K562 (cell line): ENCODE measurements at regions not wholly inside any gene's neighbourhood (a gene's known extent, or its start where the extent isn't known, plus 50 kb on each side); places are given as distances from the start of the nearest gene placed in this dataset.

Experiments
- ATAC-seq: fragments of 200-7000 bp; cut with Tn5 transposase; 3 replicates; pipeline ENCODE4 v1.9.1; 2020; ENCODE audit warnings: moderate library complexity
- BruUV-seq: library from RNA; stranded (reverse); fragments of 400-500 nt; replicated peaks from 2 replicates; lab custom pipeline; 2021; lab: Mats Ljungman, UMichigan
- CTCF ChIA-PET: fragments of 300-600 bp; formaldehyde crosslinking; extraction: SDS; loops from one replicate; lab custom pipeline; 2021; ENCODE audit warnings: low intra/inter-chr PET ratio; lab: Yijun Ruan, JAX
- POLR2A ChIA-PET: fragments of 300-600, 350-650 bp; sonication (Branson Sonifier 250); formaldehyde crosslinking; extraction: SDS; loops from one replicate; lab custom pipeline; 2021; ENCODE audit warnings: antibody characterized with exemption, inconsistent platforms; lab: Yijun Ruan, JAX
- DNase-seq, 4 experiments: peaks; one replicate each; pipeline versions ENCODE4 v3.0.0 to v3.0.0-alpha.2; 2011 to 2018; ENCODE audit warnings: low spot score in 3 of 4, mixed read lengths in 3 of 4; ENCODE audit errors: extremely low read depth in 1 of 4
- FAIRE-seq: peaks from 2 replicates; lab custom pipeline; 2011; peaks lifted over from hg19 to GRCh38; lab: Jason Lieb, UNC
- H2AFZ ChIP-seq: 2 replicates; pipeline ENCODE4 v1.6.0; 2011; ENCODE audit warnings: low read depth, low read length, control low read depth, inconsistent platforms
- H3K27ac ChIP-seq: fragments of 200-600 bp; 3 replicates; pipeline ENCODE4 v1.8.0; 2011; ENCODE audit warnings: low read depth, mild to moderate bottlenecking, control low read depth, inconsistent platforms, low read length, moderate library complexity, mixed read lengths; ENCODE audit errors: extremely low read depth
- H3K27me3 ChIP-seq, 2 experiments: fragments of 300-600 bp in 1 of 2; 2 replicates in 1 of 2; 3 replicates in 1 of 2; pipeline versions ENCODE4 v1.6.0 to v1.8.0; 2011; ENCODE audit warnings: inconsistent platforms in 2 of 2, low read length in 2 of 2, mild to moderate bottlenecking in 1 of 2, mixed read lengths in 1 of 2, moderate library complexity in 1 of 2; ENCODE audit not compliant: control insufficient read depth in 2 of 2, insufficient read depth in 2 of 2
- H3K36me3 ChIP-seq: fragments of 300-600 bp; 3 replicates; pipeline ENCODE4 v1.8.0; 2011; ENCODE audit warnings: mild to moderate bottlenecking, low read length, inconsistent platforms; ENCODE audit not compliant: control insufficient read depth, insufficient read depth
- H3K4me1 ChIP-seq, 2 experiments: fragments of 200-600 bp in 1 of 2; replicated peaks in 1 of 2; 2 replicates in 1 of 2; 3 replicates in 1 of 2; pipeline versions ENCODE4 v1.5.1 to v1.8.0; 2011; ENCODE audit warnings: inconsistent platforms in 2 of 2, low read length in 2 of 2, mild to moderate bottlenecking in 1 of 2, mixed read lengths in 1 of 2, moderate library complexity in 1 of 2; ENCODE audit not compliant: control insufficient read depth in 2 of 2, insufficient read depth in 2 of 2
- H3K4me2 ChIP-seq: 2 replicates; pipeline ENCODE4 v1.6.1; 2011; ENCODE audit warnings: low read length, control low read depth, inconsistent platforms, mixed read lengths; ENCODE audit not compliant: insufficient read depth
- H3K4me3 ChIP-seq: fragments of 200-600 bp; sonication (generic), shearing (Covaris generic); 2 replicates; pipeline ENCODE4 v1.5.1; 2016; ENCODE audit warnings: control low read depth, inconsistent platforms
- H3K79me2 ChIP-seq: fragments of 200-600 bp; 3 replicates; pipeline ENCODE4 v1.8.0; 2011; ENCODE audit warnings: low read length, inconsistent platforms; ENCODE audit not compliant: control insufficient read depth, insufficient read depth
- H3K9ac ChIP-seq, 2 experiments: 2 replicates each; pipeline versions ENCODE4 v1.6.0 to v1.6.1; 2011; ENCODE audit warnings: low read depth in 2 of 2, low read length in 2 of 2, control low read depth in 1 of 2, inconsistent platforms in 1 of 2, mild to moderate bottlenecking in 1 of 2, mixed read lengths in 1 of 2; ENCODE audit not compliant: insufficient read depth in 1 of 2
- H3K9me1 ChIP-seq: one replicate; pipeline ENCODE4 v1.6.0; 2011; ENCODE audit warnings: inconsistent platforms, mild to moderate bottlenecking, low read length, moderate library complexity; ENCODE audit not compliant: control insufficient read depth, insufficient read depth
- H3K9me3 ChIP-seq: replicated peaks from 2 replicates; pipeline ENCODE4 v1.5.1; 2011; ENCODE audit warnings: low read depth, low read length, inconsistent platforms; ENCODE audit not compliant: control insufficient read depth, insufficient read depth
- H4K20me1 ChIP-seq: replicated peaks from 2 replicates; pipeline ENCODE4 v1.6.1; 2011; ENCODE audit warnings: low read length, inconsistent platforms, mixed read lengths; ENCODE audit not compliant: control insufficient read depth, insufficient read depth
- BDP1 ChIP-seq: IDR thresholded peaks from 3 replicates; pipeline ENCODE4 v1.6.1; 2011; ENCODE audit not compliant: insufficient read length, insufficient read depth
- CEBPB ChIP-seq: fragments of 450-650 bp; IDR thresholded peaks from 2 replicates; pipeline ENCODE4 v1.6.1; 2016; ENCODE audit warnings: missing genetic modification characterization, missing compliant biosample characterization
- CEBPG ChIP-seq, 3 experiments: fragments of 200-800 bp in 1 of 3; sonication (Bioruptor generic) in 1 of 3; sonication (generic) in 1 of 3; formaldehyde crosslinking in 1 of 3; IDR thresholded peaks in 2 of 3; conservative IDR thresholded peaks in 1 of 3; 2 replicates each; pipeline versions ENCODE4 v1.6.1 to v1.8.0; 2016 to 2022; ENCODE audit warnings: missing compliant biosample characterization in 2 of 3, missing genetic modification characterization in 2 of 3, mild to moderate bottlenecking in 1 of 3, missing genetic modification reagents in 1 of 3
- MECOM ChIP-seq: fragments of 250-450 bp; sonication (Bioruptor Pico); IDR thresholded peaks from 2 replicates; pipeline ENCODE4 v1.8.0; 2022; ENCODE audit warnings: inconsistent platforms
- PHF21A ChIP-seq: fragments of 450-650 bp; IDR thresholded peaks from 2 replicates; pipeline ENCODE4 v1.6.1; 2017; ENCODE audit warnings: low read depth, borderline replicate concordance
- SAP30 ChIP-seq: fragments of 200-600 bp; sonication (generic); IDR thresholded peaks from 2 replicates; pipeline ENCODE4 v1.6.1; 2012; ENCODE audit warnings: borderline replicate concordance, low read depth, mild to moderate bottlenecking, moderate library complexity, low read length, control low read depth, inconsistent platforms; ENCODE audit not compliant: insufficient read depth, poor library complexity, severe bottlenecking
- SRSF1 ChIP-seq: fragments of 200-400 bp; formaldehyde crosslinking; IDR thresholded peaks from 2 replicates; pipeline ENCODE4 v1.6.1; 2017; ENCODE audit warnings: mild to moderate bottlenecking, low read depth, low read length, moderate library complexity
- ZNF146 ChIP-seq: IDR thresholded peaks from one replicate; pipeline ENCODE4 v1.6.1; 2018; ENCODE audit warnings: missing compliant biosample characterization; ENCODE audit not compliant: unreplicated experiment
- ZNF316 ChIP-seq: fragments of 450-650 bp; IDR thresholded peaks from 2 replicates; pipeline ENCODE4 v1.6.1; 2016
- ZNF589 ChIP-seq: fragments of 200-800 bp; sonication (Bioruptor generic); IDR thresholded peaks from 2 replicates; pipeline ENCODE4 v1.6.1; 2016; ENCODE audit warnings: low read depth, missing genetic modification characterization, missing compliant biosample characterization
- WGBS: fragments of 100-300 bp; shearing (Covaris generic); methylation state at CpG from one replicate; pipeline ENCODE4 v1.1.6; 2016; ENCODE audit warnings: low coverage, mixed read lengths; ENCODE audit not compliant: insufficient coverage; ENCODE audit errors: missing lambda C conversion rate; 5-methylcytosine and 5-hydroxymethylcytosine counted together
- in situ Hi-C: fragments of 300-500 bp; cut with MboI; formaldehyde crosslinking; loops from 4 replicates; pipeline ENCODE4 v1.15.0; 2018; ENCODE audit warnings: inconsistent platforms, mixed read lengths
- intact Hi-C: fragments of 100-400 bp; cut with micrococcal nuclease; formaldehyde crosslinking; loops from 2 replicates; pipeline ENCODE4 v1.14.2; 2022

- TF ChIP-seq ZNF146 (CRISPR knock-in tag) (no peak), ZNF589 (no peak), SAP30 (no peak), SRSF1 (no peak), MECOM (CRISPR knock-in tag) (no peak), BDP1 (no peak), ZNF316 (no peak)
- TF ChIP-seq, all 486 proteins: peak for 0
Observed at GRCh38 chr2:145495590-145495989, 975.7 kb upstream of the ZEB2 start (continued).

GRCh38 chr2:145494441-145494840 is 974.5 kb upstream of the ZEB2 start:
- CTCF ChIA-PET, result no interaction called here
- no peak for FAIRE-seq
- intact Hi-C loops, result no loop called here

More at GRCh38 chr2:145494441-145494840, 974.5 kb upstream of the ZEB2 start:
- H4K20me1 ChIP-seq, result no peaks in the 10 kb centered on the region
- in situ Hi-C loops, result no loop called here
- no peak overlapping the region for H3K4me3 ChIP-seq
- TF ChIP-seq PHF21A, result no peak
- TF ChIP-seq CEBPB (tag), result peak; percentile 68
- no peak for TF ChIP-seq CEBPG (CRISPR knock-in tag; IDR thresholded peaks at IDR 0.05)
- TF ChIP-seq CEBPG (tag; conservative IDR thresholded peaks at IDR 0.05 in 1 of 2, IDR thresholded peaks at IDR 0.05 in 1 of 2), result peak; percentile 35 to 86; a peak in 3 of 4 replicates
- H3K27ac ChIP-seq, result no peak overlapping the region
- H3K9me3 ChIP-seq, result no peaks in the 10 kb centered on the region; the same call in 1 of the 2 replicates
- no peak for ATAC-seq
- H3K4me2 ChIP-seq, result no peak overlapping the region
- H3K9ac ChIP-seq, result no peak overlapping the region
- BruUV-seq, result no TSS peak
- POLR2A ChIA-PET, result no interaction called here
- no peaks in the 10 kb centered on the region for H3K4me1 ChIP-seq
- H2AFZ ChIP-seq, result no peak overlapping the region
- WGBS, result 36% methylated on average over 1 of the region's 1 CpG
- H3K79me2 ChIP-seq, result no peaks in the 10 kb centered on the region
- no peaks in the 10 kb centered on the region for H3K36me3 ChIP-seq
- no peaks in the 10 kb centered on the region for H3K9me1 ChIP-seq
- H3K27me3 ChIP-seq, result no peaks in the 10 kb centered on the region
- DNase-seq, result no peak
